HCT116 (cell line): ENCODE measurements at regions not wholly inside any gene's neighbourhood (a gene's known extent, or its start where the extent isn't known, plus 50 kb on each side); places are given as distances from the start of the nearest gene placed in this dataset.

ENCODE experiments used
- CEBPB ChIP-seq: IDR thresholded peaks from 2 replicates; pipeline ENCODE4 v1.6.1; 2012; ENCODE audit warnings: low read depth
- CTCF ChIP-seq, 3 experiments: fragments of 200-600 bp in 1 of 3; sonication (generic) in 1 of 3; IDR thresholded peaks in 2 of 3; conservative IDR thresholded peaks in 1 of 3; 2 replicates each; pipeline ENCODE4 v1.5.1; 2012 to 2017; ENCODE audit warnings: low read depth in 2 of 3, low read length in 2 of 3, antibody characterized with exemption in 1 of 3, borderline replicate concordance in 1 of 3, control low read depth in 1 of 3, mild to moderate bottlenecking in 1 of 3, mixed read lengths in 1 of 3, mixed run types in 1 of 3, moderate library complexity in 1 of 3; ENCODE audit not compliant: insufficient read depth in 1 of 3
- EGR1 ChIP-seq: IDR thresholded peaks from 2 replicates; pipeline ENCODE4 v1.6.1; 2012; ENCODE audit warnings: low read depth
- ELF1 ChIP-seq: IDR thresholded peaks from 2 replicates; pipeline ENCODE4 v1.6.1; 2012; ENCODE audit warnings: low read depth, borderline replicate concordance
- EZH2 ChIP-seq: fragments of 200-600 bp; sonication (generic); IDR thresholded peaks from 2 replicates; pipeline ENCODE4 v1.6.1; 2017; ENCODE audit warnings: antibody characterized with exemption, mixed run types
- EZH2phosphoT487 ChIP-seq: fragments of 200-600 bp; IDR thresholded peaks from 2 replicates; pipeline ENCODE4 v1.6.1; 2018; ENCODE audit warnings: antibody characterized with exemption, borderline replicate concordance
- FOSL1 ChIP-seq: IDR thresholded peaks from 2 replicates; pipeline ENCODE4 v1.6.1; 2012; ENCODE audit warnings: low read depth
- MAX ChIP-seq: IDR thresholded peaks from 2 replicates; pipeline ENCODE4 v1.6.1; 2012
- POLR2A ChIP-seq: IDR thresholded peaks from 2 replicates; pipeline ENCODE4 v1.7.0; 2011; ENCODE audit warnings: borderline replicate concordance; ENCODE audit not compliant: insufficient read depth, insufficient read length; ENCODE audit errors: extremely low read depth
- SIN3A ChIP-seq: IDR thresholded peaks from 2 replicates; pipeline ENCODE4 v1.6.1; 2012; ENCODE audit warnings: low read depth

- no peak for TF ChIP-seq EZH2
- TF ChIP-seq CTCF (IDR thresholded peaks at IDR 0.05 in 2 of 3, conservative IDR thresholded peaks at IDR 0.05 in 1 of 3; ENCODE audit: borderline replicate concordance in 1 of 3, insufficient read depth in 1 of 3, low read depth in 2 of 3, low read length in 2 of 3) = no peak
- no peak for TF ChIP-seq EGR1
- no peak for TF ChIP-seq POLR2A
- TF ChIP-seq ELF1 = no peak
- no peak for TF ChIP-seq MAX
- no peak for TF ChIP-seq SIN3A
- TF ChIP-seq FOSL1 = no peak
- no peak for TF ChIP-seq CEBPB
- no peak for TF ChIP-seq EZH2phosphoT487
These were observed 344.6 kb upstream of the DCBLD2 start for GRCh38 chr3:99246010-99246654.
